ENCODE measurements at regions not wholly inside any gene's neighbourhood (a gene's known extent, or its start where the extent isn't known, plus 50 kb on each side); places are given as distances from the start of the nearest gene placed in this dataset.

DNA sequence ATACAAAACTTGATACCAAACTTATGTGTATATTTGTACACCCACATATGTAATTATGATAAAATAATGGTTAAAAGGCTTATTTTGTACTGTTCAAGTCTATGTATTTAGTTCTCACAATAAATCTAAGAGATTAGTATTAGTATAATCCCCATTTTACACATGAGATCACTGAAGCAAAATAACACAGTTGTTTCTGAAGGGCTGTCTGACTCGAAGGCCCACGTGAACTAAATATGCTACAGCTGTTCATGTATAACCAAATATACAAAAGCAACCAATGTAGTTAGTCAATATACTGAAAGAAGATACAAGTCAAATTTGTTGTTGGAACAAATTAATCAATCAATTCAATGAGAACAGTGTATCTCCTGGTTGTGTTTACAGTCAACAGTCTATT, 959.2 kb downstream of the EPHA7 start:
- Histone ChIP-seq H3K4me1 (no peaks in the 10 kb centered on the region), H3K4me2 (no peak overlapping the region), H3K9me3 (no peaks in the 10 kb centered on the region), H3K27ac (no peak overlapping the region), H3K4me3 (no peak overlapping the region)
- FAIRE-seq (no peak), ATAC-seq (no peak), DNase-seq (ENCODE audit: low read depth in 1 of 2, low spot score in 1 of 2) (no peak)
- TF ChIP-seq, protein P1, sequence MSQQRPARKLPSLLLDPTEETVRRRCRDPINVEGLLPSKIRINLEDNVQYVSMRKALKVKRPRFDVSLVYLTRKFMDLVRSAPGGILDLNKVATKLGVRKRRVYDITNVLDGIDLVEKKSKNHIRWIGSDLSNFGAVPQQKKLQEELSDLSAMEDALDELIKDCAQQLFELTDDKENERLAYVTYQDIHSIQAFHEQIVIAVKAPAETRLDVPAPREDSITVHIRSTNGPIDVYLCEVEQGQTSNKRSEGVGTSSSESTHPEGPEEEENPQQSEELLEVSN (IDR thresholded peaks at IDR 0.05; ENCODE audit: borderline replicate concordance, low read depth): no peak
- TF ChIP-seq JUNB (IDR thresholded peaks at IDR 0.05) (no peak), MAFK (IDR thresholded peaks at IDR 0.05; ENCODE audit: partially characterized antibody) (no peak), RFX5 (IDR thresholded peaks at IDR 0.05) (no peak), NPAS2 (CRISPR knock-in tag; IDR thresholded peaks at IDR 0.05; ENCODE audit: borderline replicate concordance) (no peak), RARB (CRISPR knock-in tag; IDR thresholded peaks at IDR 0.05) (no peak), NFE2L2 (conservative IDR thresholded peaks at IDR 0.05; ENCODE audit: low read length) (no peak), HOXA7 (CRISPR knock-in tag; IDR thresholded peaks at IDR 0.05) (no peak), TFCP2L1 (CRISPR knock-in tag; IDR thresholded peaks at IDR 0.05) (no peak)
- TF ChIP-seq, protein P2, sequence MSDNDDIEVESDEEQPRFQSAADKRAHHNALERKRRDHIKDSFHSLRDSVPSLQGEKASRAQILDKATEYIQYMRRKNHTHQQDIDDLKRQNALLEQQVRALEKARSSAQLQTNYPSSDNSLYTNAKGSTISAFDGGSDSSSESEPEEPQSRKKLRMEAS (IDR thresholded peaks at IDR 0.05): no peak
- POLR2A ChIA-PET: no interaction called here
- 0% methylated on average over 2 of the region's 2 CpGs for WGBS (ENCODE audit: missing lambda C conversion rate)
- CTCF ChIA-PET: no interaction called here

DNA sequence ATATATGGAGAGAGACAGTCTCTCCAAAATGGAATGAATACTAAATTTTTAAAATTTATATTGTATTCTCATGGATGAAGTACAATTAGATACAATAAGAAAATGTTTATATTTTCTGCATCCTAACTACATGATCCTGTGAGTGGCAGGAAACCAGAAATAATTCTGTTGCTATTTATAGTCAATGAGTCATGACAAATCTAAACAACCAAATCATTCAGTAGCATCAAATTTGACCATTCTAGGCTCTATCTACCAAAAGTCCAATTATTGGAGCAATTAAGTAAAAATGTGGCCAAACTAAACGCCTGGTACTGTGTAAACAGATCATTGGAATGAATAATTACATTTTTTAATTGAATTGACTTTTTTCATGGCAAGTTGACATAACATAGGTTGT, 959.8 kb downstream of the EPHA7 start:
- no peak for FAIRE-seq
- no peak for DNase-seq (ENCODE audit: low read depth in 1 of 2, low spot score in 1 of 2)
- whole genome bisulfite sequencing (ENCODE audit: missing lambda C conversion rate): 0% methylated on average over 1 of the region's 1 CpG
- H3K4me1 ChIP-seq: no peaks in the 10 kb centered on the region
- TF ChIP-seq FOXS1 (CRISPR knock-in tag; IDR thresholded peaks at IDR 0.05) (no peak), FOSB (CRISPR knock-in tag; IDR thresholded peaks at IDR 0.05) (no peak), KDM1A (IDR thresholded peaks at IDR 0.05; ENCODE audit: low read depth) (no peak), CHD4 (IDR thresholded peaks at IDR 0.05; ENCODE audit: borderline replicate concordance) (no peak), NPAS2 (CRISPR knock-in tag; IDR thresholded peaks at IDR 0.05; ENCODE audit: borderline replicate concordance) (no peak), CEBPB (IDR thresholded peaks at IDR 0.05) (no peak), CBX8 (IDR thresholded peaks at IDR 0.05) (no peak), TFCP2L1 (CRISPR knock-in tag; IDR thresholded peaks at IDR 0.05) (no peak), POLR2A (IDR thresholded peaks at IDR 0.05; ENCODE audit: low read length) (no peak), HDAC2 (IDR thresholded peaks at IDR 0.05) (no peak), CBX2 (IDR thresholded peaks at IDR 0.05; ENCODE audit: borderline replicate concordance, low read depth) (no peak), ZC3H11A (IDR thresholded peaks at IDR 0.05) (no peak), CHD2 (IDR thresholded peaks at IDR 0.05; ENCODE audit: low read length, partially characterized antibody) (no peak), EP300 (IDR thresholded peaks at IDR 0.05) (no peak), RARB (CRISPR knock-in tag; IDR thresholded peaks at IDR 0.05) (no peak)
- TF ChIP-seq, protein P3, sequence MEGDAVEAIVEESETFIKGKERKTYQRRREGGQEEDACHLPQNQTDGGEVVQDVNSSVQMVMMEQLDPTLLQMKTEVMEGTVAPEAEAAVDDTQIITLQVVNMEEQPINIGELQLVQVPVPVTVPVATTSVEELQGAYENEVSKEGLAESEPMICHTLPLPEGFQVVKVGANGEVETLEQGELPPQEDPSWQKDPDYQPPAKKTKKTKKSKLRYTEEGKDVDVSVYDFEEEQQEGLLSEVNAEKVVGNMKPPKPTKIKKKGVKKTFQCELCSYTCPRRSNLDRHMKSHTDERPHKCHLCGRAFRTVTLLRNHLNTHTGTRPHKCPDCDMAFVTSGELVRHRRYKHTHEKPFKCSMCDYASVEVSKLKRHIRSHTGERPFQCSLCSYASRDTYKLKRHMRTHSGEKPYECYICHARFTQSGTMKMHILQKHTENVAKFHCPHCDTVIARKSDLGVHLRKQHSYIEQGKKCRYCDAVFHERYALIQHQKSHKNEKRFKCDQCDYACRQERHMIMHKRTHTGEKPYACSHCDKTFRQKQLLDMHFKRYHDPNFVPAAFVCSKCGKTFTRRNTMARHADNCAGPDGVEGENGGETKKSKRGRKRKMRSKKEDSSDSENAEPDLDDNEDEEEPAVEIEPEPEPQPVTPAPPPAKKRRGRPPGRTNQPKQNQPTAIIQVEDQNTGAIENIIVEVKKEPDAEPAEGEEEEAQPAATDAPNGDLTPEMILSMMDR (IDR thresholded peaks at IDR 0.05): no peak
- TF ChIP-seq, protein P4, sequence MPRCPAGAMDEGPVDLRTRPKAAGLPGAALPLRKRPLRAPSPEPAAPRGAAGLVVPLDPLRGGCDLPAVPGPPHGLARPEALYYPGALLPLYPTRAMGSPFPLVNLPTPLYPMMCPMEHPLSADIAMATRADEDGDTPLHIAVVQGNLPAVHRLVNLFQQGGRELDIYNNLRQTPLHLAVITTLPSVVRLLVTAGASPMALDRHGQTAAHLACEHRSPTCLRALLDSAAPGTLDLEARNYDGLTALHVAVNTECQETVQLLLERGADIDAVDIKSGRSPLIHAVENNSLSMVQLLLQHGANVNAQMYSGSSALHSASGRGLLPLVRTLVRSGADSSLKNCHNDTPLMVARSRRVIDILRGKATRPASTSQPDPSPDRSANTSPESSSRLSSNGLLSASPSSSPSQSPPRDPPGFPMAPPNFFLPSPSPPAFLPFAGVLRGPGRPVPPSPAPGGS (IDR thresholded peaks at IDR 0.05): no peak
- ChIA-PET CTCF (no interaction called here), POLR2A (no interaction called here)
- no peak overlapping the region for H3K4me3 ChIP-seq
- no peak for ATAC-seq
- no peak overlapping the region for H3K4me2 ChIP-seq
- no peaks in the 10 kb centered on the region for H3K9me3 ChIP-seq
- H3K27ac ChIP-seq: no peak overlapping the region

DNA sequence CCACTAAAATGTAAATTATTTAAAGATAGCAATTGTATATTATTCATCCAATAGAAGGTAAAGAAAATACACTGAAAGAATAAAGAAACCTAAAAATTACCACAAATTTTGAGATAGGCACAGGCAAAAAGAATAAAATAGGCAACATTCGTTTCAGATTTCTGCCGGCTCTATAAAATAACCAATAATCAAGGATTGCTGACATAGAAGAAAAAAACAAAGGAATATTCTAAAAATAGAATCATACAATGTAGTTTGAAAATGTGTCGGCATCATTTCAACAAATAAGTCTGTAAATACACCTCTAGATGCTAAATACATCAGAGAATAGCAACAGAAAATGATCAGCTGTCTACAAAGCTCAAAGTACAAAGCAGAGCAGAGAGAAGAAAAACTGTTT, 973.3 kb downstream of the EPHA7 start:
- H3K4me1 ChIP-seq: no peaks in the 10 kb centered on the region
- TF ChIP-seq, protein P5, sequence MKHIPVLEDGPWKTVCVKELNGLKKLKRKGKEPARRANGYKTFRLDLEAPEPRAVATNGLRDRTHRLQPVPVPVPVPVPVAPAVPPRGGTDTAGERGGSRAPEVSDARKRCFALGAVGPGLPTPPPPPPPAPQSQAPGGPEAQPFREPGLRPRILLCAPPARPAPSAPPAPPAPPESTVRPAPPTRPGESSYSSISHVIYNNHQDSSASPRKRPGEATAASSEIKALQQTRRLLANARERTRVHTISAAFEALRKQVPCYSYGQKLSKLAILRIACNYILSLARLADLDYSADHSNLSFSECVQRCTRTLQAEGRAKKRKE (CRISPR knock-in tag; IDR thresholded peaks at IDR 0.05; ENCODE audit: low read depth): no peak
- TF ChIP-seq ZC3H11A (IDR thresholded peaks at IDR 0.05): no peak
- TF ChIP-seq ZSCAN20 (CRISPR knock-in tag; IDR thresholded peaks at IDR 0.05): no peak
- TF ChIP-seq CBX2 (IDR thresholded peaks at IDR 0.05; ENCODE audit: borderline replicate concordance, low read depth): no peak
- TF ChIP-seq, protein P6, sequence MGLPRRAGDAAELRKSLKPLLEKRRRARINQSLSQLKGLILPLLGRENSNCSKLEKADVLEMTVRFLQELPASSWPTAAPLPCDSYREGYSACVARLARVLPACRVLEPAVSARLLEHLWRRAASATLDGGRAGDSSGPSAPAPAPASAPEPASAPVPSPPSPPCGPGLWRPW (IDR thresholded peaks at IDR 0.05): no peak
- TF ChIP-seq TFCP2L1 (CRISPR knock-in tag; IDR thresholded peaks at IDR 0.05): no peak
- no peak for TF ChIP-seq ZFP36 (IDR thresholded peaks at IDR 0.05; ENCODE audit: borderline replicate concordance, partially characterized antibody)
- no peak for TF ChIP-seq MYC (IDR thresholded peaks at IDR 0.05; ENCODE audit: borderline replicate concordance, low read length)
- TF ChIP-seq MAFK (IDR thresholded peaks at IDR 0.05; ENCODE audit: partially characterized antibody): no peak
- TF ChIP-seq CEBPB (IDR thresholded peaks at IDR 0.05): no peak
- ChIA-PET CTCF (no interaction called here), POLR2A (no interaction called here)
- no peak for FAIRE-seq
- H3K4me3 ChIP-seq: no peak overlapping the region
- no peak for ATAC-seq
- no peak overlapping the region for H3K4me2 ChIP-seq
- WGBS (ENCODE audit: missing lambda C conversion rate): 28% methylated on average over 3 of the region's 3 CpGs
- H3K27ac ChIP-seq: no peak overlapping the region
- H3K9me3 ChIP-seq: no peaks in the 10 kb centered on the region
- DNase-seq (ENCODE audit: low read depth in 1 of 2, low spot score in 1 of 2): no peak
